ENCODE measurements at regions not wholly inside any gene's neighbourhood (a gene's known extent, or its start where the extent isn't known, plus 50 kb on each side); places are given as distances from the start of the nearest gene placed in this dataset.

GRCh38 chr7:142353147-142354060 is 95.5 kb upstream of the PRSS58 start:
- no peak for TF ChIP-seq CTCF (IDR thresholded peaks at IDR 0.05; ENCODE audit: unreplicated experiment)
- Mint-ChIP-seq H3K9me3 (ENCODE audit: unreplicated experiment) (no peaks in the 10 kb centered on the region), H3K36me3 (ENCODE audit: low read depth, unreplicated experiment) (no peaks in the 10 kb centered on the region), H3K4me1 (ENCODE audit: unreplicated experiment) (peaks cover 4% of the 10 kb centered on the region), H3K27me3 (ENCODE audit: unreplicated experiment) (peaks cover 4% of the 10 kb centered on the region), H3K4me3 (ENCODE audit: unreplicated experiment) (no peak overlapping the region), H3K27ac (ENCODE audit: unreplicated experiment) (no peak overlapping the region)
- no peak for DNase-seq (ENCODE audit: low spot score)

- no peaks in the 10 kb centered on the region for H3K36me3 Mint-ChIP-seq (ENCODE audit: low read depth, unreplicated experiment)
- H3K27me3 Mint-ChIP-seq (ENCODE audit: unreplicated experiment) = peaks cover 4% of the 10 kb centered on the region
Measured at GRCh38 chr7:142352543-142352942, 94.7 kb upstream of the PRSS58 start.

GRCh38 chr7:142351145-142351544 is 93.3 kb upstream of the PRSS58 start:
- H3K27me3 Mint-ChIP-seq (ENCODE audit: unreplicated experiment) = peaks cover 1% of the 10 kb centered on the region
- TF ChIP-seq CTCF (IDR thresholded peaks at IDR 0.05; ENCODE audit: unreplicated experiment) = no peak
- no peaks in the 10 kb centered on the region for H3K36me3 Mint-ChIP-seq (ENCODE audit: low read depth, unreplicated experiment)
- no peak for DNase-seq (ENCODE audit: low spot score)
- no peaks in the 10 kb centered on the region for H3K9me3 Mint-ChIP-seq (ENCODE audit: unreplicated experiment)
- no peak overlapping the region for H3K4me3 Mint-ChIP-seq (ENCODE audit: unreplicated experiment)
- no peak overlapping the region for H3K27ac Mint-ChIP-seq (ENCODE audit: unreplicated experiment)
- H3K4me1 Mint-ChIP-seq (ENCODE audit: unreplicated experiment) = no peaks in the 10 kb centered on the region

More at GRCh38 chr7:142352543-142352942, 94.7 kb upstream of the PRSS58 start:
- Mint-ChIP-seq H3K4me3 (ENCODE audit: unreplicated experiment) (no peak overlapping the region), H3K27ac (ENCODE audit: unreplicated experiment) (no peak overlapping the region), H3K9me3 (ENCODE audit: unreplicated experiment) (no peaks in the 10 kb centered on the region), H3K4me1 (ENCODE audit: unreplicated experiment) (peaks cover 1% of the 10 kb centered on the region)
- DNase-seq (ENCODE audit: low spot score) = no peak
- TF ChIP-seq CTCF (IDR thresholded peaks at IDR 0.05; ENCODE audit: unreplicated experiment) = no peak

DNA sequence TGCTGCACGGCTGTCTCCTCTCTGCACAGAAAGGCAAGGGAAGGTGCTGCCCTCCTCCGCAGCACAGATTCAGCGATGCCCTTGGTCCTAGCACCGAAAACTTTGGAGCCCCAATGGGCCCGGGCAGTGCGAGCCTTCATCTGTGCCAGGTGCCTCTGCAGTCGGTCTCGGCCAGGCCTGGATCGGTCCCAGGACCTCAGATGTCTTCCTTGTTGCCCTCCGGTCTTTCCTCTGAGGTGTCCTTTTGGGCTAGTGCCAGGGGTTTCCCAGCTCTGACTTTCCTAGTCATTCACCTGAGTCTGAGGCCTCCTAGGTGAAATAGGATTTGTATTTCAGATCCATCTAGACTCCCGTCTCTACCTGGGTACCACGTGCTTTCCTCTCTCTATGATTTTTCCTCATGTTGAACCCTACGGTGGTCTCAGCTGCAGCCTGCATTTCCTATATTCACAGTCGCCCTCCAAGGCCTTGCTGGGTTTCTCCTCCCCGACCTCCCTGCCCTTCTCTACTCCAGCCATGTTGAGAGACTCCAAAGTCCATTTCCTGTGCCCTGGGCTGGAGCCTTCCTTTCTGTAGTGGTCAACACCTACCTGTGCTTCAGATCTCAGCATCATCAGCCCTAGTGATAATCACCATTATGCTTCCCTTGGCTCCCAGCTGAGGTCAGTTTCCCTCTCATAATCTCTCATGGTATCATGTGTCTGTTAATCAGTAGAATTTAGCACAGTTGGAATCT is 92.0 kb upstream of the PRSS58 start:
- Mint-ChIP-seq H3K27me3 (ENCODE audit: unreplicated experiment) (no peaks in the 10 kb centered on the region), H3K4me3 (ENCODE audit: unreplicated experiment) (no peak overlapping the region), H3K27ac (ENCODE audit: unreplicated experiment) (no peak overlapping the region), H3K36me3 (ENCODE audit: low read depth, unreplicated experiment) (no peaks in the 10 kb centered on the region), H3K9me3 (ENCODE audit: unreplicated experiment) (no peaks in the 10 kb centered on the region), H3K4me1 (ENCODE audit: unreplicated experiment) (no peaks in the 10 kb centered on the region)
- DNase-seq (ENCODE audit: low spot score) = no peak
- TF ChIP-seq CTCF (IDR thresholded peaks at IDR 0.05; ENCODE audit: unreplicated experiment) = no peak

Measured in endothelial cell (in vitro differentiated cells).